GM18909 (cell line): ENCODE measurements at regions not wholly inside any gene's neighbourhood (a gene's known extent, or its start where the extent isn't known, plus 50 kb on each side); places are given as distances from the start of the nearest gene placed in this dataset.

Source experiments
- ATAC-seq: cut with Tn5 transposase; IDR thresholded peaks from one replicate; pipeline ENCODE4 v1.9.1; 2021; ENCODE audit warnings: mild to moderate bottlenecking; ENCODE audit not compliant: unreplicated experiment, poor library complexity

- no peak for ATAC-seq
Measured at GRCh38 chr1:218959784-218960183, 213.9 kb upstream of the LYPLAL1 start.

GRCh38 chr1:218964471-218965185 is 209.1 kb upstream of the LYPLAL1 start:
- no peak for ATAC-seq

GRCh38 chr1:218965821-218966220 is 207.9 kb upstream of the LYPLAL1 start:
- ATAC-seq: no peak

GRCh38 chr1:218967254-218967653 is 206.4 kb upstream of the LYPLAL1 start:
- ATAC-seq: no peak

GRCh38 chr1:218967836-218968235 is 205.8 kb upstream of the LYPLAL1 start:
- no peak for ATAC-seq

- ATAC-seq: no peak
Measured at GRCh38 chr1:218969006-218969405, 204.7 kb upstream of the LYPLAL1 start.

GRCh38 chr1:218970397-218970990 is 203.2 kb upstream of the LYPLAL1 start:
- ATAC-seq: no peak

- ATAC-seq: no peak
Measured at GRCh38 chr1:218971156-218971555, 202.5 kb upstream of the LYPLAL1 start.

GRCh38 chr1:218980881-218981280 is 192.8 kb upstream of the LYPLAL1 start:
- ATAC-seq: no peak

GRCh38 chr1:218982482-218982881 is 191.2 kb upstream of the LYPLAL1 start:
- ATAC-seq: no peak

GRCh38 chr1:218983433-218983832 is 190.2 kb upstream of the LYPLAL1 start:
- no peak for ATAC-seq

GRCh38 chr1:218983848-218984247 is 189.8 kb upstream of the LYPLAL1 start:
- no peak for ATAC-seq

- ATAC-seq: no peak
Measured at GRCh38 chr1:218985424-218985984, 188.2 kb upstream of the LYPLAL1 start.

- no peak for ATAC-seq
Measured at GRCh38 chr1:218986816-218987215, 186.9 kb upstream of the LYPLAL1 start.

GRCh38 chr1:218990019-218990418 is 183.7 kb upstream of the LYPLAL1 start:
- no peak for ATAC-seq

GRCh38 chr1:218991089-218991488 is 182.6 kb upstream of the LYPLAL1 start:
- ATAC-seq: no peak

GRCh38 chr1:218994615-218995014 is 179.1 kb upstream of the LYPLAL1 start:
- no peak for ATAC-seq

- ATAC-seq: no peak
Measured at GRCh38 chr1:218995091-218995665, 178.5 kb upstream of the LYPLAL1 start.

- no peak for ATAC-seq
Measured at GRCh38 chr1:218996362-218996761, 177.3 kb upstream of the LYPLAL1 start.

- ATAC-seq: no peak
Measured at GRCh38 chr1:219000005-219000404, 173.7 kb upstream of the LYPLAL1 start.

GRCh38 chr1:219000631-219001030 is 173.0 kb upstream of the LYPLAL1 start:
- ATAC-seq: no peak
